OCI-LY3 (cell line): ENCODE measurements at regions not wholly inside any gene's neighbourhood (a gene's known extent, or its start where the extent isn't known, plus 50 kb on each side); places are given as distances from the start of the nearest gene placed in this dataset.

ENCODE experiments used
- CTCF ChIP-seq: fragments of 200-600, 300-600 bp; sonication (generic); IDR thresholded peaks from 2 replicates; pipeline ENCODE4 v1.5.1; 2014; ENCODE audit warnings: antibody characterized with exemption, low read length, low read depth
- EZH2phosphoT487 ChIP-seq: fragments of 200-600 bp; shearing (Covaris generic); IDR thresholded peaks from 2 replicates; pipeline ENCODE4 v1.6.1; 2018; ENCODE audit warnings: antibody characterized with exemption, mixed run types, low read depth

- TF ChIP-seq CTCF (no peak), EZH2phosphoT487 (no peak)
Observed at GRCh38 chr9:80796632-80797031, 892.7 kb downstream of the TLE1 start.
